ENCODE measurements at regions not wholly inside any gene's neighbourhood (a gene's known extent, or its start where the extent isn't known, plus 50 kb on each side); places are given as distances from the start of the nearest gene placed in this dataset.

DNA sequence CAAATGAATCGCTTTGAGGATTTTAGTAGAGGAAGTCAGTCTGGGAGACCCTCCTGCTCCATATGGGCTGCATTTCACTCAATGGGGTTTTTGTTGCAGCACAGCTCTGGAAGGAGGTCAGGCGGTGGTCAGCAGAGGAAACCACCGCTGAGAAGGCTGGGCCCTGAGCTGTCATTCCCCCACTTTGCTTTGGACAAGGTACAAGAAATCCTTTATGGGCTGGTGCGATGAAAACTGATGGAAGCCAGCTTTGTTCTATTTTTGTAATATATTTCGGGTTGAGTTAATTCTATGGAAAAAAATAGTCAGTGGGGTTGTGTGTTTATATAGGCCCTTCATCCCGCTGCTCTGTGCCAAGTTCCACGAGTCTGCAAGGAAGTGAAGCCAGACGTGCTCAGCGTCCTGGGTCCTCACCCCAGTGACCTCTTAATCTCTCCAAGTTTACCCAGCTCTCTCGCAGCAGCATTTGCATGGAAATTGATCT, 157.1 kb upstream of the TMC3 start:
- POLR2A ChIA-PET, result no interaction called here
- Histone ChIP-seq H3K4me3 (ENCODE audit: low read depth, low read length) (no peak overlapping the region), H3K27me3 (ENCODE audit: control insufficient read depth, insufficient read depth, low read length) (no peaks in the 10 kb centered on the region), H3K36me3 (ENCODE audit: control insufficient read depth, insufficient read depth, low read length) (no peaks in the 10 kb centered on the region)
- CTCF ChIA-PET, result interaction anchor here (0.9 kb wide), 1 partner anchor 9 kb away, joined by 4 read pairs; no protein-coding TSS in a partner anchor
- DNase-seq (ENCODE audit: low read depth), result no peak
- TF ChIP-seq, protein P1, sequence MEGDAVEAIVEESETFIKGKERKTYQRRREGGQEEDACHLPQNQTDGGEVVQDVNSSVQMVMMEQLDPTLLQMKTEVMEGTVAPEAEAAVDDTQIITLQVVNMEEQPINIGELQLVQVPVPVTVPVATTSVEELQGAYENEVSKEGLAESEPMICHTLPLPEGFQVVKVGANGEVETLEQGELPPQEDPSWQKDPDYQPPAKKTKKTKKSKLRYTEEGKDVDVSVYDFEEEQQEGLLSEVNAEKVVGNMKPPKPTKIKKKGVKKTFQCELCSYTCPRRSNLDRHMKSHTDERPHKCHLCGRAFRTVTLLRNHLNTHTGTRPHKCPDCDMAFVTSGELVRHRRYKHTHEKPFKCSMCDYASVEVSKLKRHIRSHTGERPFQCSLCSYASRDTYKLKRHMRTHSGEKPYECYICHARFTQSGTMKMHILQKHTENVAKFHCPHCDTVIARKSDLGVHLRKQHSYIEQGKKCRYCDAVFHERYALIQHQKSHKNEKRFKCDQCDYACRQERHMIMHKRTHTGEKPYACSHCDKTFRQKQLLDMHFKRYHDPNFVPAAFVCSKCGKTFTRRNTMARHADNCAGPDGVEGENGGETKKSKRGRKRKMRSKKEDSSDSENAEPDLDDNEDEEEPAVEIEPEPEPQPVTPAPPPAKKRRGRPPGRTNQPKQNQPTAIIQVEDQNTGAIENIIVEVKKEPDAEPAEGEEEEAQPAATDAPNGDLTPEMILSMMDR (IDR thresholded peaks at IDR 0.05; ENCODE audit: insufficient read depth, low read depth, low read length), result no peak

DNA sequence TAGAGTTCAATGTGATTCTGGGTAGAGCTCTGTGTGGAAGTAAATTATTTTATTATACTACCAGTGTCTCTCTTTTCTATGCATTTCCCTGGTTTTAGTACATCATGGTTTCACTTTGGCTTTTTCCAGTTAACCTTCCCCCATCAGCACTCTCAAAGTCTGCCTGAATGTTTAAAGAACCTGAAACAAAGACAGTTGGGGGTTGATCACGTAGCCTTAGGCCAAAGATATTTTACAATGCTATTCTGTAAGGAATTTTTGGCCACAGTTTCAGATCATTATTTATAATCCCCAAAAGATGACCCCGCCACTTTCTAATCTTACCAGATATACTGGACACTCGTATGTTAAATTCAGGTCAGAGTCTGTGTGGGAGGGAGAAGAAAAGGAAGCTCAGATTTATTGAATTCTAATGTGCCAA, 156.3 kb upstream of the TMC3 start:
- Histone ChIP-seq H3K36me3 (ENCODE audit: control insufficient read depth, insufficient read depth, low read length) (no peaks in the 10 kb centered on the region), H3K4me3 (ENCODE audit: low read depth, low read length) (no peak overlapping the region), H3K27me3 (ENCODE audit: control insufficient read depth, insufficient read depth, low read length) (no peaks in the 10 kb centered on the region)
- no peak for DNase-seq (ENCODE audit: low read depth)
- ChIA-PET CTCF (interaction anchor here (0.9 kb wide), 1 partner anchor 11 kb away, joined by 3 read pairs; no protein-coding TSS in a partner anchor), POLR2A (no interaction called here)
- TF ChIP-seq, protein P1 (IDR thresholded peaks at IDR 0.05; ENCODE audit: insufficient read depth, low read depth, low read length), result no peak

DNA sequence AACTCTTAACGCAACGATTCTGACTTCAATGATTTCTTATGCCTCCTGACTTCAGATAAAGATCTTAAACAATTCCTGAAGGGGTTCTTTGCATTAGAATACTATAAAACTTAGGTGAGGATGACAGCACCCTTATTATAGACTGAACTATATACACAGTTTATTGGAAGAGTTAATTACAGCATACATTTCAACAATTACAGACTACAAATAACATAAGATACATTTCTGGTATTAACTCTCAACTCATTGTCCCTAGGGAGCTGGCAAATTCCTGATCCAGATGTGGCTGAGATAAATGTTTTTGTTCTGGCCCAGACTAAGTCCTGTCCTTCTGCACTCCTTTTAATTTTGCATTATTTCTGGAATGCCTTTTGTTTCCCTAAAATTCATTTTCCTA, 155.5 kb upstream of the TMC3 start:
- CTCF ChIA-PET, result interaction anchor here (0.9 kb wide), 1 partner anchor 10 kb away, joined by 3 read pairs; no protein-coding TSS in a partner anchor
- Histone ChIP-seq H3K27me3 (ENCODE audit: control insufficient read depth, insufficient read depth, low read length) (no peaks in the 10 kb centered on the region), H3K4me3 (ENCODE audit: low read depth, low read length) (no peak overlapping the region), H3K36me3 (ENCODE audit: control insufficient read depth, insufficient read depth, low read length) (no peaks in the 10 kb centered on the region)
- no peak for DNase-seq (ENCODE audit: low read depth)
- POLR2A ChIA-PET, result no interaction called here
- TF ChIP-seq, protein P1 (IDR thresholded peaks at IDR 0.05; ENCODE audit: insufficient read depth, low read depth, low read length), result no peak

DNA sequence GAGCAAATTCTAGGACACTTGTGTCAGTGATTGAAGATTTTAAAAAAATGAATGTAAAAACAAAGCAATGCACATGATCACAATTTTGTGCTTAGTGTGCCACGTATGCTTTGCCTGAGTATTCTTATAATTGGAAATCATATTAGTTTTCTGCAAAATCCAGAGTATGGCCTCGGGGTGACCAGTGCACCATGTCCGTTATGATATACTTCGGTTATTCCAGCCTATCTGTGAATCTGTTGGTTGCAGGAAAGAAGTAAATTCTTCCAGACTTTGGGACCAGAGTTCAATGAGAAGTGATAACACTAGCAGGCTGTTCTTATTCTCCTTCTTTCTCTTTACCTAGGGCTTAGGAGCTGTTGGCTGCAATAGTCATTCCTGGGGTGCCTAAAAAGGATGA, 152.0 kb upstream of the TMC3 start:
- CTCF ChIA-PET, result no interaction called here
- Histone ChIP-seq H3K27me3 (ENCODE audit: control insufficient read depth, insufficient read depth, low read length) (no peaks in the 10 kb centered on the region), H3K4me3 (ENCODE audit: low read depth, low read length) (no peak overlapping the region), H3K36me3 (ENCODE audit: control insufficient read depth, insufficient read depth, low read length) (no peaks in the 10 kb centered on the region)
- DNase-seq (ENCODE audit: low read depth), result no peak
- POLR2A ChIA-PET, result no interaction called here
- TF ChIP-seq, protein P1 (IDR thresholded peaks at IDR 0.05; ENCODE audit: insufficient read depth, low read depth, low read length), result no peak

DNA sequence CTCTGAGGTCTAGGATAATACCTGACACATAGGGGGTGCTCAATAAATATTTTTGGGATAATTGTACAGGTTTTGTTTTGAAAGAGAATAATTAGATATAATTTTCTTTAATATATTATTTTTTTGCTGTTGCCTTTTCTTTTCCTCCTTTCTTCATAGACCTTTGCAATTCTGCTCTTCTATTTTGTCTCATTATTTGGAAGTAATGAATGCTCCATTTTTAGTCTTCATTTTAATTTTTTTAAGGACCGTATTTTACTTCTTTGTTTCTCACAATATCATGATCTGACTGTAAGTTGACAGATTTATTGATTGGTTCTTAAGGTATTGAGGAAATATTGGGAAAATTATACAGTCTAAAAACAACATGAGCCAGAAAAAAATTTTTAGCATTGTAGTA, 150.5 kb upstream of the TMC3 start:
- POLR2A ChIA-PET, result no interaction called here
- no peak for DNase-seq (ENCODE audit: low read depth)

More for the DNA sequence above, 150.5 kb upstream of the TMC3 start:
- Histone ChIP-seq H3K36me3 (ENCODE audit: control insufficient read depth, insufficient read depth, low read length) (no peaks in the 10 kb centered on the region), H3K4me3 (ENCODE audit: low read depth, low read length) (no peak overlapping the region), H3K27me3 (ENCODE audit: control insufficient read depth, insufficient read depth, low read length) (no peaks in the 10 kb centered on the region)
- TF ChIP-seq, protein P1 (IDR thresholded peaks at IDR 0.05; ENCODE audit: insufficient read depth, low read depth, low read length), result no peak
- CTCF ChIA-PET, result no interaction called here
